Astrocyte of the cerebellum (primary cell): ENCODE measurements at regions not wholly inside any gene's neighbourhood (a gene's known extent, or its start where the extent isn't known, plus 50 kb on each side); places are given as distances from the start of the nearest gene placed in this dataset.

Source experiments
- DNase-seq: peaks from one replicate; pipeline ENCODE4 v3.0.0-alpha.2; 2011; ENCODE audit warnings: low read depth
- H3K4me3 ChIP-seq: 2 replicates; pipeline ENCODE4 v1.5.1; 2011; ENCODE audit warnings: mild to moderate bottlenecking, low read depth, low read length, moderate library complexity
- in situ Hi-C: cut with HindIII; loops from 2 replicates; pipeline ENCODE4 v1.10.0; 2017; ENCODE audit warnings: low sequenced_read_pairs
- TF ChIP-seq, protein P1 (sequence below): IDR thresholded peaks from 2 replicates; pipeline ENCODE4 v1.5.1; 2012; ENCODE audit warnings: low read length, low read depth, moderate library complexity, mild to moderate bottlenecking; ENCODE audit errors: missing control alignments

GRCh38 chr2:35292199-35292598 lies 1063.4 kb upstream of the CRIM1 start:
- TF ChIP-seq, protein P1, sequence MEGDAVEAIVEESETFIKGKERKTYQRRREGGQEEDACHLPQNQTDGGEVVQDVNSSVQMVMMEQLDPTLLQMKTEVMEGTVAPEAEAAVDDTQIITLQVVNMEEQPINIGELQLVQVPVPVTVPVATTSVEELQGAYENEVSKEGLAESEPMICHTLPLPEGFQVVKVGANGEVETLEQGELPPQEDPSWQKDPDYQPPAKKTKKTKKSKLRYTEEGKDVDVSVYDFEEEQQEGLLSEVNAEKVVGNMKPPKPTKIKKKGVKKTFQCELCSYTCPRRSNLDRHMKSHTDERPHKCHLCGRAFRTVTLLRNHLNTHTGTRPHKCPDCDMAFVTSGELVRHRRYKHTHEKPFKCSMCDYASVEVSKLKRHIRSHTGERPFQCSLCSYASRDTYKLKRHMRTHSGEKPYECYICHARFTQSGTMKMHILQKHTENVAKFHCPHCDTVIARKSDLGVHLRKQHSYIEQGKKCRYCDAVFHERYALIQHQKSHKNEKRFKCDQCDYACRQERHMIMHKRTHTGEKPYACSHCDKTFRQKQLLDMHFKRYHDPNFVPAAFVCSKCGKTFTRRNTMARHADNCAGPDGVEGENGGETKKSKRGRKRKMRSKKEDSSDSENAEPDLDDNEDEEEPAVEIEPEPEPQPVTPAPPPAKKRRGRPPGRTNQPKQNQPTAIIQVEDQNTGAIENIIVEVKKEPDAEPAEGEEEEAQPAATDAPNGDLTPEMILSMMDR: no peak
- in situ Hi-C loops: no loop called here
- no peak for DNase-seq
- H3K4me3 ChIP-seq: no peak overlapping the region

GRCh38 chr2:35281702-35282101 lies 1073.9 kb upstream of the CRIM1 start:
- TF ChIP-seq, protein P1: no peak
- in situ Hi-C loops: no loop called here
- no peak for DNase-seq
- no peak overlapping the region for H3K4me3 ChIP-seq

DNA sequence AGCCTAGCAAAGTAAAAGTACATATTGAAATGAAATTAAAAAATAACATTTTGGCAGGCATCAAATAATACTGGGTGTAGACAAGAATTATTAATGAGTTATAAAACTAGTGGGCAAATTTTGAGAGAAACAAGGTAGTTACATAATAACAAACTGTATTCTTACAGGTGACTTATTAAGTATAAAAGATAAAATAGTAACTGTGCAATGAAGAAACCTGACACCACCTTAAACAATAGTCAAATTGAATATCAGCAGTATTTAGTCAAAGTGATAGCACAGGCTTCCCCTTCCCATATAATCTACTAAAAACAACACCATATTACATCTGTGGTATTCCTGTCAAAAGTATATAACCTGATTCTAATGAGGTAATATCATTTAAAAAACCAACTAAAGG lies 1099.8 kb upstream of the CRIM1 start:
- in situ Hi-C loops: no loop called here
- H3K4me3 ChIP-seq: no peak overlapping the region
- TF ChIP-seq, protein P1: no peak
- DNase-seq: no peak

- in situ Hi-C loops: no loop called here
Observed at GRCh38 chr2:35251156-35251555, 1104.4 kb upstream of the CRIM1 start.

GRCh38 chr2:35246702-35247101 lies 1108.9 kb upstream of the CRIM1 start:
- TF ChIP-seq, protein P1: no peak

More at GRCh38 chr2:35251156-35251555, 1104.4 kb upstream of the CRIM1 start:
- TF ChIP-seq, protein P1: no peak
- DNase-seq: no peak
- no peak overlapping the region for H3K4me3 ChIP-seq

GRCh38 chr2:35228584-35228983 lies 1127.0 kb upstream of the CRIM1 start:
- in situ Hi-C loops: no loop called here
- no peak for DNase-seq
- TF ChIP-seq, protein P1: no peak
- no peak overlapping the region for H3K4me3 ChIP-seq

More at GRCh38 chr2:35246702-35247101, 1108.9 kb upstream of the CRIM1 start:
- in situ Hi-C loops: no loop called here
- no peak overlapping the region for H3K4me3 ChIP-seq
- DNase-seq: no peak

DNA sequence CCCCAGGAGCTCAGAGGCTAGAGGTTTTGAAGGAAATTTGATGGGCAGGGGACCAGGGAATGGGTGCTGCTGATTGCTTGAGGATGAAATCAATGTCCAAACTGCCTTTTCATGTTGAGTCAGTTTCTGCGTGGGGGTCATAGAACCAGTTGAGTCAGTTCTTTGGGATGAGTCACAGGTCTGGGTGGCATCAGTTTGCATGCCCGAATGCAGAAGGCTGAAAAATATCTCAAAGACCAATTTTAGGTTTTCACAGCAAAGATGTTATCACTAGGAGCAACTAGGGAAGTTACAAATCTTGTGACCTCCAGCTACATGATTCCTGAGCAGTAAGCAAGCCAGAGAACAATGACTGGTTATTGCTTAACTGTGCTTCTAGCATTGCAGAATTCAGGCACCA lies 1135.1 kb upstream of the CRIM1 start:
- in situ Hi-C loops: no loop called here
- no peak for DNase-seq
- TF ChIP-seq, protein P1: no peak
- no peak overlapping the region for H3K4me3 ChIP-seq
